HCT116 (cell line): ENCODE measurements at regions not wholly inside any gene's neighbourhood (a gene's known extent, or its start where the extent isn't known, plus 50 kb on each side); places are given as distances from the start of the nearest gene placed in this dataset.

ENCODE experiments used
- ATAC-seq: fragments of 200-7000 bp; cut with Tn5 transposase; 2 replicates; pipeline ENCODE4 v1.9.1; 2020; ENCODE audit warnings: mild to moderate bottlenecking, moderate library complexity
- BruUV-seq: library from RNA; stranded (reverse); fragments of 400-500 nt; replicated peaks from 2 replicates; lab custom pipeline; 2021; lab: Mats Ljungman, UMichigan
- CTCF ChIA-PET: fragments of 300-600 bp; sonication (Branson Sonifier 250); formaldehyde crosslinking; loops from one replicate; lab custom pipeline; 2021; ENCODE audit warnings: antibody characterized with exemption; lab: Charles Lee
- POLR2A ChIA-PET: fragments of 300-600, 350-600 bp; sonication (Branson Sonifier 250); formaldehyde crosslinking; loops from one replicate; lab custom pipeline; 2021; ENCODE audit warnings: antibody characterized with exemption; lab: Charles Lee
- RAD21 ChIA-PET, 2 experiments: fragments of 300-600 bp; sonication (Branson Sonifier 250); formaldehyde crosslinking; loops; one replicate each; lab custom pipeline; 2023; ENCODE audit warnings: low total read pairs in 2 of 2; ENCODE audit not compliant: uncharacterized antibody in 2 of 2, unreplicated experiment in 2 of 2, low non-redundant PET in 1 of 2; lab: Charles Lee
- DNase-seq: peaks from one replicate; pipeline ENCODE4 v3.0.0-alpha.2; 2010; ENCODE audit warnings: low read depth, low spot score
- H2AFZ ChIP-seq: fragments of 200-600 bp; shearing (Covaris generic), sonication (generic); 2 replicates; pipeline ENCODE4 v1.6.1; 2017; ENCODE audit warnings: low read depth, mixed run types, mixed read lengths, antibody characterized with exemption, low read length; ENCODE audit not compliant: poor library complexity, severe bottlenecking
- H3K27ac ChIP-seq: 2 replicates; pipeline ENCODE4 v1.5.1; 2012; ENCODE audit warnings: low read depth, low read length
- H3K27me3 ChIP-seq: fragments of 200-600 bp; sonication (generic); 2 replicates; pipeline ENCODE4 v1.6.1; 2016; ENCODE audit warnings: mixed run types, low read length, mixed read lengths; ENCODE audit not compliant: insufficient read depth
- H3K36me3 ChIP-seq, 2 experiments: fragments of 200-500 bp in 1 of 2; fragments of 200-600 bp in 1 of 2; sonication (Bioruptor generic) in 1 of 2; sonication (generic) in 1 of 2; 2 replicates each; pipeline versions ENCODE4 v1.5.1 to v1.6.1; 2014 to 2016; ENCODE audit warnings: low read length in 2 of 2, inconsistent platforms in 1 of 2, mixed read lengths in 1 of 2, mixed run types in 1 of 2; ENCODE audit not compliant: insufficient read depth in 2 of 2, control insufficient read depth in 1 of 2
- H3K4me1 ChIP-seq, 2 experiments: fragments of 200-600 bp in 1 of 2; sonication (generic) in 1 of 2; 2 replicates each; pipeline versions ENCODE4 v1.5.1 to v1.6.1; 2012 to 2017; ENCODE audit warnings: low read length in 2 of 2, inconsistent platforms in 1 of 2, mild to moderate bottlenecking in 1 of 2, mixed read lengths in 1 of 2, mixed run types in 1 of 2, moderate library complexity in 1 of 2; ENCODE audit not compliant: insufficient read depth in 2 of 2, control insufficient read depth in 1 of 2
- H3K4me2 ChIP-seq: fragments of 200-600 bp; sonication (generic); 2 replicates; pipeline ENCODE4 v1.6.1; 2017; ENCODE audit warnings: mixed run types, low read length, mixed read lengths
- H3K4me3 ChIP-seq, 2 experiments: fragments of 200-600 bp in 1 of 2; sonication (generic) in 1 of 2; replicated peaks in 1 of 2; 2 replicates each; pipeline ENCODE4 v1.5.1; 2011 to 2016; ENCODE audit warnings: low read length in 2 of 2, control low read depth in 1 of 2, low read depth in 1 of 2, mild to moderate bottlenecking in 1 of 2, mixed read lengths in 1 of 2, mixed run types in 1 of 2
- H3K79me2 ChIP-seq: fragments of 200-600 bp; sonication (generic); 2 replicates; pipeline ENCODE4 v1.6.1; 2017; ENCODE audit warnings: mild to moderate bottlenecking, mixed run types, low read length, moderate library complexity, mixed read lengths; ENCODE audit not compliant: insufficient read depth
- H3K9ac ChIP-seq: fragments of 200-600 bp; sonication (generic); 2 replicates; pipeline ENCODE4 v1.6.1; 2016; ENCODE audit warnings: low read length, mixed read lengths
- H3K9me2 ChIP-seq: fragments of 200-600 bp; sonication (generic), shearing (Covaris generic); 2 replicates; pipeline ENCODE4 v1.6.1; 2017; ENCODE audit warnings: mixed run types, mild to moderate bottlenecking, moderate library complexity; ENCODE audit not compliant: insufficient read depth
- H3K9me3 ChIP-seq, 2 experiments: fragments of 200-500 bp in 1 of 2; fragments of 200-600 bp in 1 of 2; sonication (Bioruptor generic) in 1 of 2; sonication (generic) in 1 of 2; 2 replicates each; pipeline ENCODE4 v1.6.1; 2014 to 2017; ENCODE audit warnings: low read length in 2 of 2, mixed read lengths in 2 of 2, inconsistent platforms in 1 of 2, low read depth in 1 of 2, mild to moderate bottlenecking in 1 of 2, mixed run types in 1 of 2, moderate library complexity in 1 of 2; ENCODE audit not compliant: control insufficient read depth in 1 of 2, insufficient read depth in 1 of 2
- H4K20me1 ChIP-seq: fragments of 200-600 bp; sonication (generic), shearing (Covaris generic); 2 replicates; pipeline ENCODE4 v1.6.1; 2017; ENCODE audit warnings: mixed run types, mild to moderate bottlenecking, moderate library complexity; ENCODE audit not compliant: insufficient read depth
- CBX3 ChIP-seq: IDR thresholded peaks from 2 replicates; pipeline ENCODE4 v1.6.1; 2012; ENCODE audit warnings: low read depth
- EGR1 ChIP-seq: IDR thresholded peaks from 2 replicates; pipeline ENCODE4 v1.6.1; 2012; ENCODE audit warnings: low read depth
- EZH2 ChIP-seq: fragments of 200-600 bp; sonication (generic); IDR thresholded peaks from 2 replicates; pipeline ENCODE4 v1.6.1; 2017; ENCODE audit warnings: antibody characterized with exemption, mixed run types
- EZH2phosphoT487 ChIP-seq: fragments of 200-600 bp; IDR thresholded peaks from 2 replicates; pipeline ENCODE4 v1.6.1; 2018; ENCODE audit warnings: antibody characterized with exemption, borderline replicate concordance
- FOSL1 ChIP-seq: IDR thresholded peaks from 2 replicates; pipeline ENCODE4 v1.6.1; 2012; ENCODE audit warnings: low read depth
- JUND ChIP-seq: IDR thresholded peaks from 2 replicates; pipeline ENCODE4 v1.6.1; 2012
- REST ChIP-seq: IDR thresholded peaks from 2 replicates; pipeline ENCODE4 v1.6.1; 2012; ENCODE audit warnings: low read depth
- SIN3A ChIP-seq: IDR thresholded peaks from 2 replicates; pipeline ENCODE4 v1.6.1; 2012; ENCODE audit warnings: low read depth
- SP1 ChIP-seq: IDR thresholded peaks from 2 replicates; pipeline ENCODE4 v1.6.1; 2012; ENCODE audit warnings: low read depth
- TCF7L2 ChIP-seq: IDR thresholded peaks from 2 replicates; pipeline ENCODE4 v1.7.0; 2011; ENCODE audit warnings: borderline replicate concordance, inconsistent platforms; ENCODE audit not compliant: insufficient read depth, insufficient read length; ENCODE audit errors: extremely low read depth
- YY1 ChIP-seq: IDR thresholded peaks from 2 replicates; pipeline ENCODE4 v1.6.1; 2011; ENCODE audit warnings: low read length, low read depth, moderate library complexity, mild to moderate bottlenecking; ENCODE audit not compliant: insufficient replicate concordance; ENCODE audit errors: extremely low read depth
- ZNF274 ChIP-seq: fragments of 200-500 bp; sonication (Bioruptor generic); IDR thresholded peaks from 2 replicates; pipeline ENCODE4 v1.6.1; 2014; ENCODE audit warnings: mild to moderate bottlenecking, low read depth, low read length, inconsistent platforms
- intact Hi-C: fragments of 100-400 bp; cut with micrococcal nuclease; formaldehyde crosslinking; loops from 2 replicates; pipeline ENCODE4 v1.10.0; 2022

DNA sequence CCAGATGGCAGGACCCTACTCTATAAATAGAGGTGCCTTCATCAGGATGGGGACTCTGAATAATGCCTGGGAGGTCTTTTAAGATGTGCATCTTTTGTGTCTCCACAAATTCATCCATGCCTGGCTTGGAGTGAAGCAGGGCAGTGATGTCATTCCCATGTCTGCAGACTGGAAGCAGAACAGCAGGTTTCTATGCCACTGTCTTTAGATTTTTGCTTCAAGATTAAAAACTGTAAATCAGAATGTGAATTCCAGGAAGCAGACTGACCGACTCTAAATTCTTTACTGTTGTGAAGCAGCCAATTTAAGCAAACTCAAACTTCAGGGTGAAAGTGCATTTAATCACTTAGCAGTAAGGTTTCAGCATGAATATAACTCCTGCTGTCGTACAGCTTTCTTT lies 159.3 kb downstream of the SCG2 start:
- TF ChIP-seq EGR1, result no peak
- no peak for TF ChIP-seq JUND
- TF ChIP-seq FOSL1, result no peak
- TF ChIP-seq REST, result no peak
- TF ChIP-seq YY1, result no peak
- TF ChIP-seq TCF7L2, result no peak
- TF ChIP-seq SIN3A, result no peak
- no peak for TF ChIP-seq ZNF274
- no peak for TF ChIP-seq EZH2
- no peak for TF ChIP-seq SP1
- no peak for TF ChIP-seq EZH2phosphoT487
- TF ChIP-seq CBX3, result no peak
- BruUV-seq, result no TSS peak
- no peaks in the 10 kb centered on the region for H3K36me3 ChIP-seq
- no peaks in the 10 kb centered on the region for H3K9me3 ChIP-seq
- intact Hi-C loops, result no loop called here
- no peaks in the 10 kb centered on the region for H3K27me3 ChIP-seq
- H3K79me2 ChIP-seq, result no peaks in the 10 kb centered on the region
- RAD21 ChIA-PET, result no interaction called here
- no peak overlapping the region for H3K4me2 ChIP-seq
- no peaks in the 10 kb centered on the region for H3K4me1 ChIP-seq
- ATAC-seq (no peak), DNase-seq (no peak)
- no peak overlapping the region for H3K4me3 ChIP-seq
- CTCF ChIA-PET, result no interaction called here
- H3K9ac ChIP-seq, result no peak overlapping the region
- no peak overlapping the region for H2AFZ ChIP-seq
- no peak overlapping the region for H3K27ac ChIP-seq
- POLR2A ChIA-PET, result no interaction called here
- H4K20me1 ChIP-seq, result no peaks in the 10 kb centered on the region
- no peaks in the 10 kb centered on the region for H3K9me2 ChIP-seq
